GM19238 (cell line): ENCODE measurements at regions not wholly inside any gene's neighbourhood (a gene's known extent, or its start where the extent isn't known, plus 50 kb on each side); places are given as distances from the start of the nearest gene placed in this dataset.
"Not testable (repeated sequence)": the region's sequence is repeated elsewhere in the genome, so short reads cannot be mapped to it uniquely, and the experiment has no call there.

Source experiments
- DNase-seq: peaks from one replicate; pipeline ENCODE4 v3.0.0; 2011; ENCODE audit warnings: low spot score; ENCODE audit not compliant: insufficient read length

DNA sequence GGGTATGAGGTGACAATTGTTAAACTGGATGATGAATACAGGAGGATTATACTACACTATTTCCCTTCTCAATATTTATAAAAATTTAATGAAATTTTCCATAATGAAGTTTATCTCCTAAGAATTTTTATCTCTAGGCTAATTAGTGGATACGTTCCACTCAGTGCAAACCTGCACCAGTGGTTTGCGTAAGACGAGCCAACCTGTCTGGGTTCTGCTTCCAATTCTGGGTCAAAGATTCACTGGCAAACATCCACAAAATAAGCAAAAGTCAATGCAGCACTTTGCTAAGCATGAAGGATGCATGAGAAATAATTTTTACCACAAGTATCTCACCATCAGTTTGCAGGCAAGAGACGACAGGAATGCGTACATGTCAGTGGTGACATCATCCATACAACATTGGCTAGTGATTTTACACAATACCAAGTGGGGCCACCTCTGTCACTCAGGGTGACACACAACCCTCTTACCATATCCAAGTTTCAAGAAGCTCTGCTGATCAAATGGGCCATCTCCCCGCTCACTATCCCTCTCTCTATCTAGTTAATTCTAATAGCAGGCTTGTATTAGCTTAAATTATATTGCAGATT lies 51.7 kb downstream of the FAM50B start:
- DNase-seq = no peak

DNA sequence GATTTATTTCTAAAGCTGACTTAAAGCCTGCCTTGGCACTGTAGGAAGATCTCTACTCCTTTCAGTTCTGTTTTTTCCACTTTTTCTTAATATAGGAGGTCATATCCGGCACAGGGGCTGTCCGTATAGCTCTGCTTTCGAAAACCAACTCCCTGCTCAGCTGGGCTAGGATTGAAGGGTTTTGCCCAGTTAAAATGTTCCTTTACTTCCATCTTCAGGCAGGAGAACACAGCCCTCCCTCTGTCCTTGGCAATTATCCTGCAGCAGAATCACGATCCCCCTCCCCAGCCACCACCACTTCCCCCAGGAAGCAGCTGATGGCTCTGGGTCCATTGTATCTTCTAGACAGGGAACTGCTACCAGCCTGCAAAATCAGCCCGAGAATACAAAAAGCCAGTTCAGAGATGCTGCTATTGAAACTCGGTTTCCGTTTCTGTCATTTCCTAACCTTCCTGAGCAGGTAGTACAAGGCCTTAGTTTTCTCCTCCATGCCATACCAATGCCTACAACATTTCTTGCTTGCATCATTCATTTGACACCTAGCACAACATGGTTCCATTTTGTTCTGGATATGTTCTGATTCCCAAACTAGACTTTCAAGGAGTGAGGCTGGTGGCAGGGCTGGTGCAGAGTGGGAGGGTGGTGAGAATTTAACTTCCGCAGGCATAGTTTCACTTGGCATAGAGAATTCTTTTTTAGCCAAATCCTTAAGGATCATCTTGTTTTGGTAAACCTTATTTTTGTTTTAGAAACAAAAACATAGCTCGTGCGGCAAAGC lies 53.9 kb downstream of the FAM50B start:
- no peak for DNase-seq

- no peak for DNase-seq
These were observed 55.3 kb downstream of the FAM50B start for GRCh38 chr6:3904518-3904917.

- no peak for DNase-seq
These were observed 57.0 kb downstream of the FAM50B start for GRCh38 chr6:3905945-3906845.

GRCh38 chr6:3906846-3907151 lies 57.6 kb downstream of the FAM50B start:
- DNase-seq = no peak

DNA sequence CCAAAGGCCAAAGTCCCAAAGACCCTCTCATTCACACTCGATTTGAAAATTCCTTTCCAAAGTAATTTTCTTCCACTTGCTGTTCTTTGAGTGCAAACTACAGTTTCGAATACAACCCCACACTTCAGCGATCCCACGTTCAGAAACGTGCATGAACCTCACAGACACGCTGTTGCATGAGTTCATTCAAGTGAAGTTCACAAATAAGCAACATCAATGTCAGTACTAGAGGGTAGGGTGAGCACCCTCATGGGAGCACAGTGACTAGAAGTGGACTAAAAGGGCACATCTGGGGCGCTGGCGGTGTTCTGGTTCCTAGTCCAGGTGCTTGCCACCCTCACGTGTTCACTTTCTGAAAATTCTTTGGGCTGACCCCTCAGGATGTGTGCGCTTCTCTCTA lies 59.0 kb downstream of the FAM50B start:
- DNase-seq = no peak

- no peak for DNase-seq
These were observed 59.8 kb downstream of the FAM50B start for GRCh38 chr6:3908961-3909360.

DNA sequence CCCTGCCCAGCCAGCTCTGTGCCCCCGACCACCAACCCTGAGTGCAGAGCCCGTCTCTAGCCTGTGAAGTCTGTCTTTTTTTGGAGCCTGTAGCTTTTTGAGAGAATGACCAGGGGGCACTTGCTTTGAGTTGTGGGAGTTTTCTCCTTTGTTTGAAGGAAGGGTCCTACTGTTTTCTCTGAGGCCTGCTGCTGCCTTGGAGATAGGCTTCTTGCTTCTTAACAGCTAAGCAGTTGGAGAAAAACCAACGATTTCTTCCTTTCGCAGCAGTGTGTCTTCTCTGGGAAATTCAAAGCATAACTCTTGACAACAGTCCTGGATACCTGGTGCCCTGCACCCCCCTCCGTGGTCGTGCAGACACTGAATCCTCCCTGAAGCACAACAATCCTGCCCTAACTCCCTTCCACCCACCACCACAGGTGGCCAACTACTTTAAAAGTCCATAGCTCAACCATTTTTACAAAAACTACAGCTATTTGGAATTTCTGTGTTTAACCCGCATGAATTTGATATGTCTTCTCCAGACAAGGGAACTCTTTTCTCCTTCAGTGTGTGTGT lies 61.0 kb downstream of the FAM50B start:
- no peak for DNase-seq

DNA sequence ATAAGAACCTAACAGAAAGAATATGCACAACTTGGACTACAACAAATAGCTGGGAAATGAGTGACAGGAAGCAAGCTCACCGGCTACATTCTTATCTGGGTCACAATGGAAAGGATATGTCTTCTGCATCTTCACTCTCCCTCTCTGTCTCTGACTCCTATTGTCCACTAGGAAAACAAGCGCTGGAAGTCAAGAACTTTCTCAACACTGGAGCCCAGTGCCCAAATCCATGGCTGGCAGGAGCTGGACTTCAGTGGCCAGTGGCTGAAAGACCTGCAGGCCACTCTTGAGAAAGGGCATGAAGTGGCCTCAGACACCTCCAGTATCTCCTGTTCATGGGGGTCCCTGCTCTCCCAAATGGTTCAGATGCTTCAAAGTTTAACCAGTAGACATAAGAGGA lies 62.0 kb downstream of the FAM50B start:
- DNase-seq = no peak

DNA sequence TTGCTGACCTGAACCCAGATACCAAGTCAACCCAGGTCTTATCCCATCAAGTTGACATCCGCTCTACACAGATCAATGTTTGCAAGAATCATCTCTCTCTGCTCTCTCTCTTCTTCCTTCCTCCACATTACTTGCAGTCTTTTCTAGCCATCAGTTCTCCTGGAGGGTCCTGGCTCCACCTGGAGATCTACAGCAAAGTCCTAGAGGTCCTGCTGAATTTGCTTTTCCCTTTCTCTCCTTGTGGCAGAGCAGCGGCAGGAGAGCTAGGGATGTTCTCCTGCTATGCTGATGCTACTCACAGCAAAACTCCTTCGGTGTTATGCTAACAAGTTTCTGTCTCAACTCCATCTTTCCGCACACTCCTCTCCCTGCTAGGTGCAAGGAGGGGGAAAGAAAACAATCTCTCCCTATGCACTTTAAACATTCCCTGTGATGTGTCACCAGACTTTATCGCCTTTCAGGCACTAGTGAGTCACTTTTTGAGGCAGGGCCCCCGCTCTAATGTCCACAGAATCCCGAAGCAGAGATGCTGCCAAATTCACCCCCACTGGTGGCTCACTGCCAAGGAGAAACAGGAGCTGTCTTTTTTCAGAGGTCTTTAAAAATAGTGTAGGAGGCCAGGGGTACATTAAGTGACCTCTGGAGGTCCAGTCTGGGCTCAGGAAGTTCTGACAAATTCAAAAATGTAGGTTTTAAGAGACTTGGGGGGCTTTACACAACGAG lies 62.6 kb downstream of the FAM50B start:
- DNase-seq = no peak

GRCh38 chr6:3912361-3913076 lies 63.3 kb downstream of the FAM50B start:
- no peak for DNase-seq

DNA sequence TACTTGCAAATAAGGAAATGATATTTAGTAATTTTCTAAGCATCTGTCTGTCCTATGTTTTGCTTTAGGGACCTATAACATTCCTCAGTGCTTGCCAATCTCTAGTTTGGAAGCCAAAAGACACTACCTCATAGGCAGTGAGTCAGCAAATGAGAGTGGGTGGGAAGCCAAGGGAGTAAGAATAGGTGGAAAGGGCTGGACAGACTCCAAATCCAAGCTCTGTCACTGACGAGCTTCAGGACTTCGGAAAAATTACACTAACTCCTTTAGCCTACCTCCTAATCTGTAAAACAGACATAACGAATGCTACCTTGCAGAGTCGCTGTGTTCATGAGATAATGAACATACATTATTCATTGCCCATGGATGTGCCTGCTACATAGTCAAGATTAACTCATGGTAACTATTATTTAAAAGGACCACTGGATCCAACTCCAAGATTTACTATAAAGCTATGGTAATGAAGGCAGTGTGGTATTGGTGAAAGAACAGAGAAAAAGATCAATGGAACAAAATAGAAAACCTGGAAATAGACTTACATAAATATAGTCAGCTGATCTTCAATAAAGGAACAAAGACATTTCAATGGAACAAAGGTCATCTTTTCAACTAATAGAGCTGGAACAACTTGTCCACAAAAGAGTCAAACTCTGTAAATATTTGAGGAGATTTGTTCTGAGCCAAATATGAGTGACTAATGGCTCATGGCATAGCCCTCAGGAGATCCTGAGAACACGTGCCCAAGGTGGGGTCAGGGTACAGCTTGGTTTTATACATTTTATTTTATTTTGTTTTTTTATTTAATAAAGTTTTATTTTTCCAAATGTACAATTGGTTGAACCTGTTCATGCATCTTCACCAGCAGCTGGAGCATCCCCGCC lies 64.1 kb downstream of the FAM50B start:
- DNase-seq = no peak

DNA sequence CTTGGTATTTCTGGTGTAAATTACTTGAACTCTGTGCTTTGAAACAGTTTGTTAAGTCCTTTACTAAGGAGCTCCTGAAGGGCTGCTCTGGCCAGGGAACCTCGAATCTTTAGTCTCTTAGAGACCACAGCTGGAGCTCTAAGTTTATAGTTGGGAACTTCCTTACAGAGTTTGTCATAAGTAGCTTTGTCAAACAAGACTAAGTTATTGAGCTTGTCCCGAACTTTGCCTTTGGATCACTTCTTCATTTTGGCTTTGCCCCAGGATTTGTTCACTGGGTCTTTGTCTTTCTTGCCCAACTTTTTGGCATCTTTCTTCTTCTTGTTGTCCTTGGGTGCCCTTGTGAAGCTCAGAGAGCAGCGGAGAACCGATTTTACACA lies 64.8 kb downstream of the FAM50B start:
- no peak for DNase-seq

DNA sequence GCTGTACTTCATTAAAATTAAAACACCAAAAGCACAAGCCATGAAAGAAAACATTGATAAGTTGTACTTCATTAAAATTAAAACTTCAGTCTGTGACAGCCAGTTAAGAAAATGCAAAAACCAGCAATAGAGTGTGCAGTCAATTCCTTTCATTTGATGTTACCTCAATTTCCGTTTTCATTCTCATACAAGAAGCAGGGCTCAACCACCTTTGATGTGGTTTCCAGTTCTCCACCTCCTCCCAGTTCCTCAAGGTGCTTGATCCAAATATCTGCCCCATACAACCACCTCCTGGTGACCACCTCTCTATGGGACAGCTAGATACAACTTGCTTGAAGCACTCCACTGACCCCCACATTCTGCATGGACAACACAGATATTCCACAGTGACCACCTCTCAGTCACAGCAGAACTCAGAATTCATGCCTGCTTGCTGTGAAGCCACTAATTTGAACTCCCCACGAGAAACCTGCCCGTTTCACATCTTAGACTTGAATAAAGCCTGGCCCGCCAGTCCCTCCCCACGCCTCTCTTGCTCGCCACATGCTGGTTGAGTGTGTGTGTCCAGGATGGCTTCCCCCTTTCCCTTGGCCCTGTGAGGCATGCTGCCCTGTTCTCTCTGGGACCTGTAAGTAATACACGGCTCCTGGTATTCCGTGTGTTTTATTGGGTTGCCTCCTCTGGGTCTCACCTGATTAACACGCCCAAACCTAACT lies 66.1 kb downstream of the FAM50B start:
- DNase-seq = no peak

DNA sequence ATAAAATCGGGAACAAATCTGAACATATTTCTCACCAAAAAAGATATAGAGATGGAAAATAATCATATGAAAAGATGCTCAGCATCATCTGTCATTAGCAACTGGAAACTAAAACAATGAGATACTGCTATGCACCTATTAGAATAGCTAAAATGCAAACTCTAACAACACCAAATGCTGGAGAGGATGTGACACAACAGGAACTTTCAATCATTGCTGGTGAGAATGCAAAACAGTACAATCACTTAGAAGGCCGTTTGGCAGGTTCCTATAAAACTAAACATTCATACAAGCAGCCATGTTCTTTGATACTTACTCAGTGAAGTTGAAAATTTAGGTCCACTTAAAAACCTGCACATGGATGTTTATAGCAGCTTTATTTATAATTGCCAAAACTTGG lies 67.0 kb downstream of the FAM50B start:
- no peak for DNase-seq

DNA sequence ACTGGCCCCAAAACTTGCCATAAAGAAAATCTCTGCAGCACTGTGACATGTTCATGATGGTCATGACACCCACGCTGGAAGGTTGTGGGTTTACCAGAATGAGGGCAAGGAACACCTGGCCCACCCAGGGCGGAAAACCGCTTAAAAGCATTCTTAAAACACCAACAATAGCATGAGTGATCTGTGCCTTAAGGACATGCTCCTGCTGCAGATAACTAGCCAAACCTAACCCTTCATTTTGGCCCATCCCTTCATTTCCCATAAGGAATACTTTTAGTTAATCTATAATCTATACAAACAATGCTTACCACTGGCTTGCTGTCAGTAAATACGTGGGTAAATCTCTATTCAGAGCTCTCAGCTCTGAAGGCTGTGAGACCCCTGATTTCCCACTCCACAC lies 67.6 kb downstream of the FAM50B start:
- not testable (repeated sequence) for DNase-seq

DNA sequence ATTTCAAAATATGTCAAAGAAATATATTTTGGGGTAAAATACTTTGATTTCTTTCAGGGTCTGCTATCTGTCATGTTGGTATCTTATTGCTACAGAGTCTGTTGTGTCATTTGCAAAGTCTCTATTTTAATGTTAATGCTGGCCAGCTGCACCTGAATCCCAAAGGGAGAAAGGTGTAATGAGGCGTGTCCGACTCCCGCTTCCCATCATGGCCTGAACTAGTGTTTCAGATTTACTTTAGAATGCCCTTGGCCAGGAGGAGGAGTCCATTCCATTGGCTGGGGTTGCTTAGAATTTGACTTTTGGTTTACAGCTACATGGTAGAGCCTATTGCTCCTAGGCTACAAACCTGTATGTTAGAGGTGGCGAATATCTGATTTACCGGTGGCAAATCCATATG lies 69.3 kb downstream of the FAM50B start:
- no peak for DNase-seq

DNA sequence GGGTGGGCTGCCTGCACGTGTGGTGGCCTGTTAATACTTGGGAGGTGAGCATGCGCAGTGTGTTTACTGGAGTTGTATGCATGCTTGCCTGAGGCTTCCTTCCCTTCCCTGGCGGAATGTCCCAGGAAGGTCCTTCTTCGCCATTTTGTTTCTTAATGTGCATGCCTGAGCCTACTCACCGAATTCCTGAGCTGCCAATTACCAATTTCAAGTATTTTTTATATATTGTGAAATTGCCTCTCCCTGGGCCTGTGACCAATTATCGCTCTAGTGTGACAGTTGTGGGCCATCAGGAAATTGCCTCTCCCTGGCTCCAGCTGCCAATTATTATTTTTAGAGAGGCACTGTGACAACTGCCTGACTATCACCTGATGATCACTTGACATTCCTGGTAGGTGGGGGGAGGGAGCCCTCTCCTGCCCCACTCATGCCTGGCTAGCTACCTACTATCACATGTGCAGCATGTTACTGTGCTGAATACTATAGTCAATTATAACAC lies 70.0 kb downstream of the FAM50B start:
- DNase-seq = no peak

DNA sequence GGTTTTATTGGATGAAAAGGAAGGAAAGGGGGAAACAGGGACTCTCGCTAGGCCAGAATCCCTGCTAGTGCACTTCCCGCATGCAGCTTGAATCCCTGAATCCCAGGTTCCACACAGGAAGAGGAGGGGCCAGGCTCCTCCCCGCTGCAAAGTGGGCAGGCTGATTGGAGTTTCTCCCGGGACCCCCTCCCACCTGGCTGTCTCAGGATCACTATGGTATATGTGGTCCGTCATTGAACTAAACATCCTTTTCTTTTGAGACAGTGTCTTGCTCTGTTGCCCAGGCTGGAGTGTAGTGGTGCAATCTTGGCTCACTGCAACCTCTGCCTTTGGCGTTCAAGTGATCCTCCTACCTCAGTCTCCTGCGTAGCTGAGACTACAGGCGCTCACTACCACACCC lies 70.7 kb downstream of the FAM50B start:
- no peak for DNase-seq
